H1 (cell line): ENCODE measurements at regions not wholly inside any gene's neighbourhood (a gene's known extent, or its start where the extent isn't known, plus 50 kb on each side); places are given as distances from the start of the nearest gene placed in this dataset.

ENCODE experiments used
- CTCF ChIA-PET: fragments of 300-600 bp; sonication (Branson Sonifier 250); formaldehyde crosslinking; loops from one replicate; lab custom pipeline; 2021; ENCODE audit not compliant: partially characterized antibody; lab: Charles Lee
- POLR2A ChIA-PET: fragments of 300-600 bp; sonication (Branson Sonifier 250); formaldehyde crosslinking; loops from one replicate; lab custom pipeline; 2021; ENCODE audit warnings: inconsistent platforms; ENCODE audit not compliant: partially characterized antibody; lab: Charles Lee
- DNase-seq, 2 experiments: peaks; one replicate each; pipeline versions ENCODE4 v3.0.0 to v3.0.0-alpha.2; 2010 to 2022; ENCODE audit warnings: low spot score in 2 of 2, low read depth in 1 of 2, mixed read lengths in 1 of 2
- FAIRE-seq: peaks from 2 replicates; lab custom pipeline; 2011; peaks lifted over from hg19 to GRCh38; lab: Jason Lieb, UNC
- H2AFZ ChIP-seq: 2 replicates; pipeline ENCODE4 v1.8.1; 2012; ENCODE audit warnings: low read length, inconsistent platforms
- H2AK5ac ChIP-seq: 2 replicates; pipeline ENCODE4 v1.6.1; 2013; ENCODE audit warnings: low read depth, low read length
- H2BK120ac ChIP-seq: replicated peaks from 2 replicates; pipeline ENCODE3; 2013; ENCODE audit warnings: low read depth, low read length, inconsistent platforms
- H2BK12ac ChIP-seq: 2 replicates; pipeline ENCODE4 v1.6.1; 2013; ENCODE audit warnings: low read depth, low read length
- H2BK15ac ChIP-seq: 2 replicates; pipeline ENCODE4 v1.6.1; 2013; ENCODE audit warnings: low read length
- H2BK20ac ChIP-seq: 2 replicates; pipeline ENCODE4 v1.6.1; 2013; ENCODE audit warnings: low read length
- H2BK5ac ChIP-seq: 2 replicates; pipeline ENCODE4 v1.6.1; 2013; ENCODE audit warnings: low read depth, low read length
- H3K14ac ChIP-seq: 2 replicates; pipeline ENCODE4 v1.6.1; 2013; ENCODE audit warnings: inconsistent platforms; ENCODE audit not compliant: insufficient read length
- H3K18ac ChIP-seq: 2 replicates; pipeline ENCODE4 v1.6.1; 2013; ENCODE audit warnings: low read length; ENCODE audit errors: extremely low read depth
- H3K23ac ChIP-seq: 2 replicates; pipeline ENCODE4 v1.6.1; 2013; ENCODE audit warnings: inconsistent platforms; ENCODE audit not compliant: insufficient read length
- H3K23me2 ChIP-seq: 2 replicates; pipeline ENCODE4 v1.6.1; 2013; ENCODE audit warnings: low read depth, low read length
- H3K27ac ChIP-seq: 2 replicates; pipeline ENCODE4 v1.6.1; 2011; ENCODE audit warnings: low read depth, low read length, inconsistent platforms
- H3K27me3 ChIP-seq, 4 experiments: replicated peaks in 1 of 4; 1 replicate in 1 of 4; 2 replicates in 3 of 4; pipeline versions ENCODE4 v1.6.1 to v1.8.1; 2011 to 2013; ENCODE audit warnings: low read length in 3 of 4, mild to moderate bottlenecking in 3 of 4, inconsistent platforms in 2 of 4, mixed read lengths in 2 of 4, moderate library complexity in 1 of 4; ENCODE audit not compliant: control insufficient read depth in 3 of 4, insufficient read depth in 3 of 4; ENCODE audit errors: extremely low read depth in 1 of 4
- H3K36me3 ChIP-seq, 4 experiments: 2 replicates each; pipeline versions ENCODE4 v1.6.1 to v1.8.1; 2011 to 2013; ENCODE audit warnings: mild to moderate bottlenecking in 4 of 4, low read length in 3 of 4, moderate library complexity in 2 of 4, control low read depth in 1 of 4, inconsistent platforms in 1 of 4; ENCODE audit not compliant: insufficient read depth in 4 of 4, control insufficient read depth in 2 of 4
- H3K4ac ChIP-seq: replicated peaks from 2 replicates; pipeline ENCODE3; 2013; ENCODE audit warnings: low read length, low read depth, mixed read lengths, inconsistent platforms; ENCODE audit not compliant: insufficient read length
- H3K4me1 ChIP-seq, 4 experiments: replicated peaks in 1 of 4; 1 replicate in 1 of 4; 2 replicates in 3 of 4; pipeline versions ENCODE4 v1.6.1 to v1.8.1; 2011 to 2013; ENCODE audit warnings: low read length in 3 of 4, inconsistent platforms in 2 of 4, mixed read lengths in 1 of 4; ENCODE audit not compliant: insufficient read depth in 4 of 4, control insufficient read depth in 3 of 4
- H3K4me2 ChIP-seq, 2 experiments: 2 replicates each; pipeline versions ENCODE4 v1.6.1 to v1.8.1; 2011 to 2013; ENCODE audit warnings: low read depth in 2 of 2, low read length in 2 of 2, control low read depth in 1 of 2, inconsistent platforms in 1 of 2, mild to moderate bottlenecking in 1 of 2; ENCODE audit not compliant: insufficient read depth in 1 of 2
- H3K4me3 ChIP-seq, 4 experiments: fragments of 200-600, 300-600 bp in 1 of 4; sonication (generic), shearing (Covaris generic), sonication (Bioruptor Twin) in 1 of 4; 2 replicates each; pipeline versions ENCODE4 v1.5.1 to v1.8.1; 2011 to 2016; ENCODE audit warnings: low read length in 4 of 4, low read depth in 3 of 4, control low read depth in 2 of 4, inconsistent platforms in 2 of 4, mild to moderate bottlenecking in 2 of 4, mixed read lengths in 1 of 4, moderate library complexity in 1 of 4; ENCODE audit not compliant: insufficient read depth in 2 of 4; ENCODE audit errors: extremely low read depth in 1 of 4
- H3K56ac ChIP-seq: replicated peaks from 2 replicates; pipeline ENCODE3; 2013; ENCODE audit warnings: low read depth, mild to moderate bottlenecking, mixed read lengths, low read length, inconsistent platforms; ENCODE audit not compliant: insufficient read length
- H3K79me1 ChIP-seq: 2 replicates; pipeline ENCODE4 v1.6.1; 2013; ENCODE audit warnings: low read depth, low read length, control low read depth
- H3K79me2 ChIP-seq, 2 experiments: 2 replicates each; pipeline versions ENCODE4 v1.6.1 to v1.8.1; 2012 to 2013; ENCODE audit warnings: low read length in 2 of 2, mild to moderate bottlenecking in 2 of 2, inconsistent platforms in 1 of 2; ENCODE audit not compliant: insufficient read depth in 2 of 2, control insufficient read depth in 1 of 2
- H3K9ac ChIP-seq, 4 experiments: replicated peaks in 1 of 4; 1 replicate in 1 of 4; 2 replicates in 3 of 4; pipeline versions ENCODE4 v1.6.1 to v1.8.1; 2011 to 2013; ENCODE audit warnings: low read depth in 3 of 4, low read length in 3 of 4, control low read depth in 2 of 4, mild to moderate bottlenecking in 2 of 4, moderate library complexity in 2 of 4, inconsistent platforms in 1 of 4; ENCODE audit errors: extremely low read depth in 1 of 4
- H3K9me3 ChIP-seq, 2 experiments: 2 replicates each; pipeline versions ENCODE4 v1.6.1 to v1.8.1; 2012 to 2013; ENCODE audit warnings: mild to moderate bottlenecking in 2 of 2, moderate library complexity in 2 of 2, control low read depth in 1 of 2, inconsistent platforms in 1 of 2, low read depth in 1 of 2, low read length in 1 of 2, mixed read lengths in 1 of 2; ENCODE audit not compliant: insufficient read depth in 2 of 2
- H4K20me1 ChIP-seq, 2 experiments: replicated peaks in 1 of 2; 2 replicates each; pipeline versions ENCODE3 to v1.8.1; 2011 to 2013; ENCODE audit warnings: inconsistent platforms in 2 of 2, low read length in 2 of 2, mild to moderate bottlenecking in 1 of 2; ENCODE audit not compliant: insufficient read depth in 2 of 2, control insufficient read depth in 1 of 2
- H4K5ac ChIP-seq: 2 replicates; pipeline ENCODE4 v1.6.1; 2013; ENCODE audit warnings: low read length, low read depth, mixed read lengths, inconsistent platforms; ENCODE audit not compliant: insufficient read length
- H4K8ac ChIP-seq: 2 replicates; pipeline ENCODE4 v1.8.0; 2013; ENCODE audit warnings: mild to moderate bottlenecking, moderate library complexity, low read length, inconsistent platforms; ENCODE audit not compliant: insufficient read depth; ENCODE audit errors: extremely low read depth
- H4K91ac ChIP-seq: replicated peaks from 2 replicates; pipeline ENCODE3; 2013; ENCODE audit warnings: low read length, mixed read lengths, inconsistent platforms; ENCODE audit not compliant: insufficient read length
- CBX8 ChIP-seq: fragments of 300-800, 300-1000 bp; sonication (generic); IDR thresholded peaks from 2 replicates; pipeline ENCODE4 v1.7.1; 2016; ENCODE audit warnings: low read depth, low read length, borderline replicate concordance
- CEBPB ChIP-seq: IDR thresholded peaks from 2 replicates; pipeline ENCODE4 v1.6.1; 2012; ENCODE audit warnings: low read depth, low read length
- HDAC6 ChIP-seq: IDR thresholded peaks from one replicate; pipeline ENCODE4 v1.7.1; 2012; ENCODE audit warnings: low read depth, mild to moderate bottlenecking, inconsistent platforms, low read length, moderate library complexity
- JUN ChIP-seq: IDR thresholded peaks from 2 replicates; pipeline ENCODE4 v1.6.1; 2011; ENCODE audit warnings: low read depth, mild to moderate bottlenecking, improper control_type of control experiment, low read length
- JUND ChIP-seq: IDR thresholded peaks from 2 replicates; pipeline ENCODE4 v1.6.1; 2011; ENCODE audit warnings: mild to moderate bottlenecking, improper control_type of control experiment, low read length
- POLR2A ChIP-seq, 2 experiments: IDR thresholded peaks; 1 replicate in 1 of 2; 2 replicates in 1 of 2; pipeline ENCODE4 v1.6.1; 2011; ENCODE audit warnings: low read depth in 2 of 2, low read length in 2 of 2, mild to moderate bottlenecking in 2 of 2; ENCODE audit errors: control extremely low read depth in 1 of 2
- RFX5 ChIP-seq: IDR thresholded peaks from 2 replicates; pipeline ENCODE4 v1.6.1; 2011; ENCODE audit warnings: low read depth, low read length, improper control_type of control experiment, borderline replicate concordance
- RNF2 ChIP-seq: fragments of 200-900, 300-1000 bp; sonication (generic); IDR thresholded peaks from 2 replicates; pipeline ENCODE4 v1.7.1; 2016; ENCODE audit warnings: borderline replicate concordance, low read depth, mild to moderate bottlenecking, antibody characterized with exemption, low read length; ENCODE audit not compliant: poor library complexity, severe bottlenecking; ENCODE audit errors: missing control alignments
- RXRA ChIP-seq: IDR thresholded peaks from 2 replicates; pipeline ENCODE4 v1.6.1; 2011; ENCODE audit warnings: low read depth, mild to moderate bottlenecking, low read length, moderate library complexity; ENCODE audit not compliant: insufficient read depth
- SIX5 ChIP-seq: IDR thresholded peaks from 2 replicates; pipeline ENCODE4 v1.6.1; 2011; ENCODE audit warnings: mild to moderate bottlenecking, low read depth, low read length
- SP1 ChIP-seq: IDR thresholded peaks from 2 replicates; pipeline ENCODE4 v1.6.1; 2011; ENCODE audit warnings: low read depth, low read length
- SRF ChIP-seq: IDR thresholded peaks from 2 replicates; pipeline ENCODE4 v1.6.1; 2011; ENCODE audit warnings: mild to moderate bottlenecking, low read depth, low read length, moderate library complexity
- TAF1 ChIP-seq: IDR thresholded peaks from 2 replicates; pipeline ENCODE4 v1.6.1; 2011; ENCODE audit warnings: mild to moderate bottlenecking, low read depth, low read length
- WGBS, 2 experiments: shearing (Covaris generic) in 1 of 2; methylation state at CpG; one replicate each; pipeline versions ENCODE4 v1.1.6 to v1.1.7; 2013 to 2015; ENCODE audit warnings: low lambda C conversion rate in 2 of 2, mixed read lengths in 2 of 2, inconsistent platforms in 1 of 2, low coverage in 1 of 2, missing lambda C conversion rate in 1 of 2; ENCODE audit not compliant: insufficient replicate concordance in 2 of 2, insufficient coverage in 1 of 2, insufficient read length in 1 of 2; ENCODE audit errors: extremely low coverage in 1 of 2, missing lambda C conversion rate in 1 of 2; 5-methylcytosine and 5-hydroxymethylcytosine counted together
- TF ChIP-seq, protein P1 (sequence below), 3 experiments: IDR thresholded peaks; 1 replicate in 2 of 3; 2 replicates in 1 of 3; pipeline versions ENCODE4 v1.5.1 to v1.6.1; 2011; ENCODE audit warnings: low read length in 3 of 3, mild to moderate bottlenecking in 3 of 3, inconsistent platforms in 2 of 3, low read depth in 1 of 3, moderate library complexity in 1 of 3; ENCODE audit not compliant: insufficient read depth in 1 of 3; ENCODE audit errors: control extremely low read depth in 1 of 3

DNA sequence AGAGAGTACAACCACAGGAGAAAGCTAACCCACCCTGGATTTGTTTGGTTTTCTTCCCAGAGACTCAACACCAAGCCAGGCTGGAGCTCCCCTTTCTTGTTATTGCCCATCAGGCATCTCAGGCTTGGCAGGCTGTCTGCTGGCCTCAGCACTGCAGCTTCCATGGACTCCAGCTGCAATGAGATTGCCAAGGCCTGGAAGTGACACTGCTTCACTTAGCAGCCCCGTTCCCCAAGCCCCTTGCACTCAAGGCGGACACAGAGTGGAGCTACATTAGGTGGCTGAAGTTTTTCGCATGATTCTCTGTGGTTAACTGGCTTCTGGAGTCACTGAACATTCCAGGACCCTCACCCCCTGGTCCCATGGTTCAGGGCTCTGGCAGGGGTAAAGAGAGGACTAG lies 163.1 kb upstream of the GDF10 start:
- Histone ChIP-seq H3K36me3 (no peaks in the 10 kb centered on the region), H2BK20ac (no peak overlapping the region), H3K79me2 (no peaks in the 10 kb centered on the region), H3K14ac (no peak overlapping the region), H4K20me1 (no peaks in the 10 kb centered on the region), H4K91ac (no peak overlapping the region), H3K18ac (no peak overlapping the region), H3K23me2 (no peaks in the 10 kb centered on the region), H3K4me1 (no peaks in the 10 kb centered on the region), H2BK12ac (no peak overlapping the region), H4K5ac (no peak overlapping the region), H3K4me2 (no peak overlapping the region), H4K8ac (no peak overlapping the region), H3K27me3 (no peaks in the 10 kb centered on the region), H2BK120ac (no peak overlapping the region), H2BK15ac (no peak overlapping the region), H3K9ac (no peak overlapping the region), H2AK5ac (no peak overlapping the region), H2BK5ac (no peak overlapping the region), H3K79me1 (no peaks in the 10 kb centered on the region), H3K9me3 (no peaks in the 10 kb centered on the region), H3K23ac (no peak overlapping the region), H3K56ac (no peak overlapping the region), H3K4ac (no peak overlapping the region), H2AFZ (no peak overlapping the region), H3K27ac (no peak overlapping the region), H3K4me3 (no peak overlapping the region)
- FAIRE-seq (no peak), DNase-seq (no peak)
- POLR2A ChIA-PET: no interaction called here
- CTCF ChIA-PET: interaction anchor here (1.1 to 4.9 kb wide), 3 partner anchors 15 to 89 kb away, joined by 3 to 26 read pairs (median 3); no protein-coding TSS in a partner anchor
- TF ChIP-seq RFX5 (no peak), RXRA (no peak), CEBPB (no peak), TAF1 (no peak), SRF (no peak), HDAC6 (no peak), SIX5 (no peak), JUN (no peak), SP1 (no peak), JUND (no peak), CBX8 (no peak), POLR2A (IDR thresholded peaks at IDR 0.05; ENCODE audit: control extremely low read depth in 1 of 2, low read depth in 2 of 2, low read length in 2 of 2) (no peak), RNF2 (no peak)
- TF ChIP-seq, protein P1, sequence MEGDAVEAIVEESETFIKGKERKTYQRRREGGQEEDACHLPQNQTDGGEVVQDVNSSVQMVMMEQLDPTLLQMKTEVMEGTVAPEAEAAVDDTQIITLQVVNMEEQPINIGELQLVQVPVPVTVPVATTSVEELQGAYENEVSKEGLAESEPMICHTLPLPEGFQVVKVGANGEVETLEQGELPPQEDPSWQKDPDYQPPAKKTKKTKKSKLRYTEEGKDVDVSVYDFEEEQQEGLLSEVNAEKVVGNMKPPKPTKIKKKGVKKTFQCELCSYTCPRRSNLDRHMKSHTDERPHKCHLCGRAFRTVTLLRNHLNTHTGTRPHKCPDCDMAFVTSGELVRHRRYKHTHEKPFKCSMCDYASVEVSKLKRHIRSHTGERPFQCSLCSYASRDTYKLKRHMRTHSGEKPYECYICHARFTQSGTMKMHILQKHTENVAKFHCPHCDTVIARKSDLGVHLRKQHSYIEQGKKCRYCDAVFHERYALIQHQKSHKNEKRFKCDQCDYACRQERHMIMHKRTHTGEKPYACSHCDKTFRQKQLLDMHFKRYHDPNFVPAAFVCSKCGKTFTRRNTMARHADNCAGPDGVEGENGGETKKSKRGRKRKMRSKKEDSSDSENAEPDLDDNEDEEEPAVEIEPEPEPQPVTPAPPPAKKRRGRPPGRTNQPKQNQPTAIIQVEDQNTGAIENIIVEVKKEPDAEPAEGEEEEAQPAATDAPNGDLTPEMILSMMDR (IDR thresholded peaks at IDR 0.05; ENCODE audit: control extremely low read depth in 1 of 3, insufficient read depth in 1 of 3, low read depth in 1 of 3, low read length in 3 of 3): no peak
- WGBS, 2 experiments: 96% methylated on average over 3 of the region's 3 CpGs; no CpG with 5 or more reads in 1 of the 2 experiments
